DND-41 (cell line): ENCODE measurements at regions not wholly inside any gene's neighbourhood (a gene's known extent, or its start where the extent isn't known, plus 50 kb on each side); places are given as distances from the start of the nearest gene placed in this dataset.

ENCODE experiments used
- ATAC-seq: fragments of 200-7000 bp; cut with Tn5 transposase; 3 replicates; pipeline ENCODE4 v1.9.1; 2021; ENCODE audit warnings: low read depth; ENCODE audit not compliant: insufficient read depth
- DNase-seq: peaks from one replicate; pipeline ENCODE4 v3.0.0-alpha.2; 2020
- H2AFZ ChIP-seq: 2 replicates; pipeline ENCODE4 v1.6.0; 2012; ENCODE audit warnings: low read depth, low read length
- H3K27ac ChIP-seq: 2 replicates; pipeline ENCODE4 v1.5.1; 2012; ENCODE audit warnings: low read length, inconsistent platforms
- H3K27me3 ChIP-seq: fragments of 200-600 bp; sonication (generic); 2 replicates; pipeline ENCODE4 v1.6.0; 2012; ENCODE audit warnings: low read length, mild to moderate bottlenecking, inconsistent platforms; ENCODE audit not compliant: insufficient read depth, poor library complexity
- H3K36me3 ChIP-seq: 2 replicates; pipeline ENCODE4 v1.5.1; 2012; ENCODE audit warnings: low read length, inconsistent platforms; ENCODE audit not compliant: insufficient read depth
- H3K4me1 ChIP-seq: 2 replicates; pipeline ENCODE4 v1.5.1; 2012; ENCODE audit warnings: mild to moderate bottlenecking, low read length; ENCODE audit not compliant: insufficient read depth
- H3K4me2 ChIP-seq: 2 replicates; pipeline ENCODE4 v1.6.0; 2012; ENCODE audit warnings: mild to moderate bottlenecking, moderate library complexity, low read length, inconsistent platforms; ENCODE audit not compliant: insufficient read depth
- H3K4me3 ChIP-seq, 2 experiments: fragments of 200-600 bp in 1 of 2; shearing (Covaris generic) in 1 of 2; 2 replicates each; pipeline ENCODE4 v1.5.1; 2012 to 2016; ENCODE audit warnings: inconsistent platforms in 2 of 2, low read length in 2 of 2, mild to moderate bottlenecking in 2 of 2, low read depth in 1 of 2, moderate library complexity in 1 of 2
- H3K79me2 ChIP-seq: 2 replicates; pipeline ENCODE4 v1.6.0; 2012; ENCODE audit warnings: low read length, inconsistent platforms; ENCODE audit not compliant: insufficient read depth
- H3K9ac ChIP-seq: 2 replicates; pipeline ENCODE4 v1.6.0; 2012; ENCODE audit warnings: low read depth, mild to moderate bottlenecking, inconsistent platforms, low read length, moderate library complexity
- H3K9me3 ChIP-seq: 2 replicates; pipeline ENCODE4 v1.5.1; 2012; ENCODE audit warnings: low read length, moderate library complexity, mild to moderate bottlenecking, inconsistent platforms; ENCODE audit not compliant: insufficient read depth, severe bottlenecking
- H4K20me1 ChIP-seq: 2 replicates; pipeline ENCODE4 v1.6.0; 2012; ENCODE audit warnings: low read length; ENCODE audit not compliant: insufficient read depth
- EZH2 ChIP-seq: IDR thresholded peaks from 3 replicates; pipeline ENCODE4 v1.6.1; 2012; ENCODE audit warnings: borderline replicate concordance, low read depth, mild to moderate bottlenecking, moderate library complexity, low read length, inconsistent platforms; ENCODE audit not compliant: severe bottlenecking
- TF ChIP-seq, protein P1 (sequence below): IDR thresholded peaks from 2 replicates; pipeline ENCODE4 v1.5.1; 2012; ENCODE audit warnings: borderline replicate concordance, low read length, moderate library complexity, mild to moderate bottlenecking; ENCODE audit not compliant: poor library complexity, severe bottlenecking; ENCODE audit errors: extremely low read depth

DNA sequence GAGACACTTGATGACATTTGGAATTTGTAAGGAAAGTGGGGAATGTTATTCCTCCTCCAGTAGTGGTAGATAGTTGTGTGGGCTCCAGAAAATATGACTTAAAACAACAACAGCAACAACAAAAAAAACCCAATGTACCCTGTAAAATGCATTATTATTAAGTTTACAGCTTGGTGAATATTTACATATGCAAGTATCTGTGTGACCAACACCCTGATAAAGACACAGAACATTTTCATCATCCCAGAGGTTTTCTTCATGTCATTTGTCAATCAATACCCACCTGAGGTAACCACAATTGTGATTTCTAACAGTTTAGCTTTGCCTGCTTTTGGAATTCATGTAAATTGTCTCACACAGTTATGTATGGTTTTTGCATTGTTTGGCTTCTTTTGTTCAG is 152.1 kb upstream of the GRIK2 start:
- Histone ChIP-seq H3K4me2 (no peak overlapping the region), H3K27ac (no peak overlapping the region), H3K4me3 (no peak overlapping the region), H3K9me3 (no peaks in the 10 kb centered on the region), H3K9ac (no peak overlapping the region), H3K79me2 (no peaks in the 10 kb centered on the region), H3K27me3 (no peaks in the 10 kb centered on the region), H4K20me1 (no peaks in the 10 kb centered on the region), H3K4me1 (no peaks in the 10 kb centered on the region), H2AFZ (no peak overlapping the region), H3K36me3 (no peaks in the 10 kb centered on the region)
- no peak for DNase-seq
- TF ChIP-seq EZH2 = no peak
- TF ChIP-seq, protein P1, sequence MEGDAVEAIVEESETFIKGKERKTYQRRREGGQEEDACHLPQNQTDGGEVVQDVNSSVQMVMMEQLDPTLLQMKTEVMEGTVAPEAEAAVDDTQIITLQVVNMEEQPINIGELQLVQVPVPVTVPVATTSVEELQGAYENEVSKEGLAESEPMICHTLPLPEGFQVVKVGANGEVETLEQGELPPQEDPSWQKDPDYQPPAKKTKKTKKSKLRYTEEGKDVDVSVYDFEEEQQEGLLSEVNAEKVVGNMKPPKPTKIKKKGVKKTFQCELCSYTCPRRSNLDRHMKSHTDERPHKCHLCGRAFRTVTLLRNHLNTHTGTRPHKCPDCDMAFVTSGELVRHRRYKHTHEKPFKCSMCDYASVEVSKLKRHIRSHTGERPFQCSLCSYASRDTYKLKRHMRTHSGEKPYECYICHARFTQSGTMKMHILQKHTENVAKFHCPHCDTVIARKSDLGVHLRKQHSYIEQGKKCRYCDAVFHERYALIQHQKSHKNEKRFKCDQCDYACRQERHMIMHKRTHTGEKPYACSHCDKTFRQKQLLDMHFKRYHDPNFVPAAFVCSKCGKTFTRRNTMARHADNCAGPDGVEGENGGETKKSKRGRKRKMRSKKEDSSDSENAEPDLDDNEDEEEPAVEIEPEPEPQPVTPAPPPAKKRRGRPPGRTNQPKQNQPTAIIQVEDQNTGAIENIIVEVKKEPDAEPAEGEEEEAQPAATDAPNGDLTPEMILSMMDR = no peak
- ATAC-seq = no peak

GRCh38 chr6:101249470-101249869 is 144.0 kb upstream of the GRIK2 start:
- Histone ChIP-seq H3K36me3 (no peaks in the 10 kb centered on the region), H3K9me3 (peaks cover 19% of the 10 kb centered on the region), H3K79me2 (no peaks in the 10 kb centered on the region), H3K4me1 (no peaks in the 10 kb centered on the region), H3K4me2 (no peak overlapping the region), H2AFZ (no peak overlapping the region), H3K27ac (no peak overlapping the region), H3K4me3 (no peak overlapping the region), H4K20me1 (no peaks in the 10 kb centered on the region), H3K27me3 (no peaks in the 10 kb centered on the region), H3K9ac (no peak overlapping the region)
- ATAC-seq = no peak
- DNase-seq = no peak
- TF ChIP-seq, protein P1 = no peak
- no peak for TF ChIP-seq EZH2

GRCh38 chr6:101257163-101257562 is 136.3 kb upstream of the GRIK2 start:
- Histone ChIP-seq H3K9ac (no peak overlapping the region), H3K4me3 (no peak overlapping the region), H4K20me1 (no peaks in the 10 kb centered on the region), H2AFZ (no peak overlapping the region), H3K79me2 (no peaks in the 10 kb centered on the region), H3K27me3 (no peaks in the 10 kb centered on the region), H3K9me3 (peaks cover 11% of the 10 kb centered on the region), H3K4me1 (peaks cover 2% of the 10 kb centered on the region; the same call in 1 of the 2 replicates), H3K36me3 (no peaks in the 10 kb centered on the region), H3K4me2 (no peak overlapping the region), H3K27ac (no peak overlapping the region)
- no peak for DNase-seq
- ATAC-seq = no peak
- TF ChIP-seq, protein P1 = no peak
- no peak for TF ChIP-seq EZH2

GRCh38 chr6:101259505-101259904 is 134.0 kb upstream of the GRIK2 start:
- H3K9me3 ChIP-seq = peaks cover 11% of the 10 kb centered on the region
- peaks cover 2% of the 10 kb centered on the region; the same call in 1 of the 2 replicates for H3K4me1 ChIP-seq
- DNase-seq (no peak), ATAC-seq (no peak; the same call in 2 of the 3 replicates)
- no peaks in the 10 kb centered on the region for H3K79me2 ChIP-seq
- no peak for TF ChIP-seq EZH2
- TF ChIP-seq, protein P1 = no peak
- no peak overlapping the region for H3K4me2 ChIP-seq
- no peak overlapping the region for H3K27ac ChIP-seq
- no peaks in the 10 kb centered on the region for H3K27me3 ChIP-seq
- no peaks in the 10 kb centered on the region for H3K36me3 ChIP-seq
- no peaks in the 10 kb centered on the region for H4K20me1 ChIP-seq
- no peak overlapping the region for H3K9ac ChIP-seq
- no peak overlapping the region for H3K4me3 ChIP-seq
- H2AFZ ChIP-seq = peak overlapping the region; percentile 17; the same call in 1 of the 2 replicates
